Retina (tissue), 1 donor: ENCODE measurements at regions not wholly inside any gene's neighbourhood (a gene's known extent, or its start where the extent isn't known, plus 50 kb on each side); places are given as distances from the start of the nearest gene placed in this dataset.
A peak's percentile ranks its signal among the peaks of the same experiment; 100 is the strongest.
"Not testable (repeated sequence)": the region's sequence is repeated elsewhere in the genome, so short reads cannot be mapped to it uniquely, and the experiment has no call there.

Experiments
- DNase-seq: peaks from one replicate; pipeline ENCODE4 v3.0.0-alpha.2; 2016

- no peak for DNase-seq
Observed at GRCh38 chr9:78989031-78989658, 582.6 kb upstream of the TLE4 start.

GRCh38 chr9:78994471-78994870, 577.3 kb upstream of the TLE4 start:
- DNase-seq: no peak

- not testable (repeated sequence) for DNase-seq
Observed at GRCh38 chr9:78994974-78995373, 576.8 kb upstream of the TLE4 start.

- no peak for DNase-seq
Observed at GRCh38 chr9:78997296-78997695, 574.5 kb upstream of the TLE4 start.

GRCh38 chr9:79000230-79001002, 571.3 kb upstream of the TLE4 start:
- no peak for DNase-seq

GRCh38 chr9:79001012-79001411, 570.8 kb upstream of the TLE4 start:
- no peak for DNase-seq

- DNase-seq: no peak
Observed at GRCh38 chr9:79003514-79003913, 568.3 kb upstream of the TLE4 start.

GRCh38 chr9:79004032-79004431, 567.7 kb upstream of the TLE4 start:
- no peak for DNase-seq

- peak; percentile 22 for DNase-seq
Observed at GRCh38 chr9:79006546-79006945, 565.2 kb upstream of the TLE4 start.

- no peak for DNase-seq
Observed at GRCh38 chr9:79007701-79008483, 563.9 kb upstream of the TLE4 start.

- DNase-seq: no peak
Observed at GRCh38 chr9:79008916-79009315, 562.8 kb upstream of the TLE4 start.

GRCh38 chr9:79011461-79011860, 560.3 kb upstream of the TLE4 start:
- no peak for DNase-seq

- DNase-seq: no peak
Observed at GRCh38 chr9:79012561-79012960, 559.2 kb upstream of the TLE4 start.

GRCh38 chr9:79013715-79014610, 557.8 kb upstream of the TLE4 start:
- DNase-seq: no peak

- no peak for DNase-seq
Observed at GRCh38 chr9:79014929-79015699, 556.7 kb upstream of the TLE4 start.

GRCh38 chr9:79015951-79016350, 555.8 kb upstream of the TLE4 start:
- no peak for DNase-seq

GRCh38 chr9:79020276-79020675, 551.5 kb upstream of the TLE4 start:
- DNase-seq: no peak

- no peak for DNase-seq
Observed at GRCh38 chr9:79021084-79021483, 550.7 kb upstream of the TLE4 start.

GRCh38 chr9:79023134-79023580, 548.6 kb upstream of the TLE4 start:
- no peak for DNase-seq

GRCh38 chr9:79026316-79026715, 545.4 kb upstream of the TLE4 start:
- no peak for DNase-seq

GRCh38 chr9:79028101-79028500, 543.7 kb upstream of the TLE4 start:
- DNase-seq: no peak

- DNase-seq: no peak
Observed at GRCh38 chr9:79034583-79034982, 537.2 kb upstream of the TLE4 start.
